Keratinocyte (primary cell): ENCODE measurements at regions not wholly inside any gene's neighbourhood (a gene's known extent, or its start where the extent isn't known, plus 50 kb on each side); places are given as distances from the start of the nearest gene placed in this dataset.

ENCODE experiments used
- DNase-seq: peaks from one replicate; pipeline ENCODE4 v3.0.0-alpha.2; 2011; ENCODE audit warnings: low read depth, missing footprints, low spot score
- FAIRE-seq: peaks from 2 replicates; lab custom pipeline; 2011; peaks lifted over from hg19 to GRCh38; lab: Jason Lieb, UNC
- H2AFZ ChIP-seq: 2 replicates; pipeline ENCODE4 v1.6.0; 2012; ENCODE audit warnings: low read length, control low read depth, inconsistent platforms; ENCODE audit not compliant: control insufficient read depth
- H3K27ac ChIP-seq: 2 replicates; pipeline ENCODE4 v1.5.1; 2011; ENCODE audit warnings: low read length; ENCODE audit not compliant: control insufficient read depth, insufficient read depth
- H3K27me3 ChIP-seq: 3 replicates; pipeline ENCODE4 v1.6.0; 2011; ENCODE audit warnings: low read length; ENCODE audit not compliant: control insufficient read depth, insufficient read depth; ENCODE audit errors: extremely low read depth
- H3K36me3 ChIP-seq, 2 experiments: 2 replicates in 1 of 2; 3 replicates in 1 of 2; pipeline ENCODE4 v1.5.1; 2011; ENCODE audit warnings: low read length in 2 of 2, mild to moderate bottlenecking in 1 of 2; ENCODE audit not compliant: control insufficient read depth in 2 of 2, insufficient read depth in 2 of 2; ENCODE audit errors: extremely low read depth in 1 of 2
- H3K4me1 ChIP-seq: 3 replicates; pipeline ENCODE4 v1.5.1; 2011; ENCODE audit warnings: low read length; ENCODE audit not compliant: control insufficient read depth, insufficient read depth; ENCODE audit errors: extremely low read depth
- H3K4me2 ChIP-seq: 3 replicates; pipeline ENCODE4 v1.6.0; 2011; ENCODE audit warnings: low read depth, low read length; ENCODE audit not compliant: control insufficient read depth, insufficient read depth; ENCODE audit errors: extremely low read depth
- H3K4me3 ChIP-seq, 3 experiments: fragments of 200-600 bp in 1 of 3; sonication (generic) in 1 of 3; 2 replicates in 2 of 3; 3 replicates in 1 of 3; pipeline ENCODE4 v1.5.1; 2011 to 2016; ENCODE audit warnings: low read length in 3 of 3, mild to moderate bottlenecking in 3 of 3, control low read depth in 2 of 3, inconsistent platforms in 1 of 3, low read depth in 1 of 3, mixed read lengths in 1 of 3, mixed run types in 1 of 3, moderate library complexity in 1 of 3; ENCODE audit not compliant: control insufficient read depth in 2 of 3, insufficient read depth in 2 of 3; ENCODE audit errors: extremely low read depth in 1 of 3
- H3K79me2 ChIP-seq: 2 replicates; pipeline ENCODE4 v1.6.0; 2012; ENCODE audit warnings: low read length; ENCODE audit not compliant: control insufficient read depth, insufficient read depth
- H3K9ac ChIP-seq: 3 replicates; pipeline ENCODE4 v1.6.0; 2011; ENCODE audit warnings: low read length; ENCODE audit not compliant: control insufficient read depth, insufficient read depth; ENCODE audit errors: extremely low read depth
- H3K9me1 ChIP-seq: 3 replicates; pipeline ENCODE4 v1.6.0; 2011; ENCODE audit warnings: low read length; ENCODE audit not compliant: control insufficient read depth, insufficient read depth; ENCODE audit errors: extremely low read depth
- H3K9me3 ChIP-seq: 2 replicates; pipeline ENCODE4 v1.5.1; 2012; ENCODE audit warnings: low read depth, low read length; ENCODE audit not compliant: control insufficient read depth
- H4K20me1 ChIP-seq: 3 replicates; pipeline ENCODE4 v1.6.0; 2011; ENCODE audit warnings: low read length; ENCODE audit not compliant: control insufficient read depth, insufficient read depth; ENCODE audit errors: extremely low read depth
- EZH2 ChIP-seq: IDR thresholded peaks from one replicate; pipeline ENCODE4 v1.6.1; 2012; ENCODE audit warnings: inconsistent platforms, mild to moderate bottlenecking, low read length, moderate library complexity
- dilution Hi-C: fragments of 300-500 bp; cut with MboI; formaldehyde crosslinking; loops from one replicate; pipeline ENCODE4 v1.7.0; 2020; ENCODE audit warnings: low sequenced_read_pairs; ENCODE audit not compliant: extremely low pct_ligation_motif_present
- TF ChIP-seq, protein P1 (sequence below), 3 experiments: IDR thresholded peaks in 1 of 3; conservative IDR thresholded peaks in 1 of 3; optimal IDR thresholded peaks in 1 of 3; 2 replicates in 2 of 3; 3 replicates in 1 of 3; pipeline versions ENCODE3 to v1.5.1; 2011; ENCODE audit warnings: low read length in 3 of 3, mild to moderate bottlenecking in 3 of 3, moderate library complexity in 2 of 3, control low read depth in 1 of 3, inconsistent platforms in 1 of 3; ENCODE audit not compliant: insufficient read depth in 2 of 3; ENCODE audit errors: extremely low read depth in 1 of 3

DNA sequence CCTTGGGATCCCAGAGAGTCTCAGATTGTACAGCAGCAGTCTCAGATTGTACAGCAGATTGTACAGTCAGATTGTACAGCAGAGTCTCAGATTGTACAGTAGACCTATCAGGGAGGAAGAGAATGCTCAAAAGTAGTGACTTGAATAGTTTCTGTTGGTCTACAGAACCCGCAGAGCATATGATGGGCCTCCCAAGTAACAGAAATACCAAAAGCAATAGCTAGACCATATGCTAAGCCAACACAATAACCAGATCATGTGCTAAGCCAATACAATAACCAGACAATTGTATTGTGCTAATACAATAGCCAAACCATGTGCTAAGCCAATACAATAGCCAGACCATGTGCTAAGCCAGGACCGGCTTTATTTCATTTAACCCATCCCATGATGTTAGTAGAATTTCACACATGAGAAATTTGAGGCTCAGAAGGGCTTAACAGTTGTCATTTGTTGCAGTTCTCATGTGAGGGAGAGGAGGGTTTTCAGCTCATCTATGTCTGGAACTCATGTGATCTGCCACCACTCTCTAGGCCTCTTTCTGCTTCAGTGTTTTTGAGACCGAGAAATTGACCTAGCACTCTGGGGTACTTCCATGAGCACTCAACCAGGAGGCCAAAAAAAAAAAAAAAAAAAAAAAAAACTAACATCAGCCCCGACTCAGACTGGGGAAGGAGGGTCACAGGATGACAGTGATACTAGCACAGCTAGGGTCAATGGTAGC, 144.0 kb downstream of the SOX9 start:
- Histone ChIP-seq H3K79me2 (no peaks in the 10 kb centered on the region), H4K20me1 (no peaks in the 10 kb centered on the region), H3K4me2 (no peak overlapping the region), H3K4me1 (peaks cover 8% of the 10 kb centered on the region), H2AFZ (no peak overlapping the region), H3K9ac (no peak overlapping the region), H3K27ac (no peak overlapping the region), H3K9me3 (no peaks in the 10 kb centered on the region), H3K27me3 (peaks cover 4% of the 10 kb centered on the region), H3K36me3 (no peaks in the 10 kb centered on the region), H3K9me1 (no peaks in the 10 kb centered on the region), H3K4me3 (no peak overlapping the region)
- no peak for TF ChIP-seq EZH2
- TF ChIP-seq, protein P1, sequence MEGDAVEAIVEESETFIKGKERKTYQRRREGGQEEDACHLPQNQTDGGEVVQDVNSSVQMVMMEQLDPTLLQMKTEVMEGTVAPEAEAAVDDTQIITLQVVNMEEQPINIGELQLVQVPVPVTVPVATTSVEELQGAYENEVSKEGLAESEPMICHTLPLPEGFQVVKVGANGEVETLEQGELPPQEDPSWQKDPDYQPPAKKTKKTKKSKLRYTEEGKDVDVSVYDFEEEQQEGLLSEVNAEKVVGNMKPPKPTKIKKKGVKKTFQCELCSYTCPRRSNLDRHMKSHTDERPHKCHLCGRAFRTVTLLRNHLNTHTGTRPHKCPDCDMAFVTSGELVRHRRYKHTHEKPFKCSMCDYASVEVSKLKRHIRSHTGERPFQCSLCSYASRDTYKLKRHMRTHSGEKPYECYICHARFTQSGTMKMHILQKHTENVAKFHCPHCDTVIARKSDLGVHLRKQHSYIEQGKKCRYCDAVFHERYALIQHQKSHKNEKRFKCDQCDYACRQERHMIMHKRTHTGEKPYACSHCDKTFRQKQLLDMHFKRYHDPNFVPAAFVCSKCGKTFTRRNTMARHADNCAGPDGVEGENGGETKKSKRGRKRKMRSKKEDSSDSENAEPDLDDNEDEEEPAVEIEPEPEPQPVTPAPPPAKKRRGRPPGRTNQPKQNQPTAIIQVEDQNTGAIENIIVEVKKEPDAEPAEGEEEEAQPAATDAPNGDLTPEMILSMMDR (optimal IDR thresholded peaks at IDR 0.05 in 1 of 3, IDR thresholded peaks at IDR 0.05 in 1 of 3, conservative IDR thresholded peaks at IDR 0.05 in 1 of 3; ENCODE audit: extremely low read depth in 1 of 3, insufficient read depth in 2 of 3, low read length in 3 of 3): no peak
- dilution Hi-C loops: no loop called here
- DNase-seq (no peak), FAIRE-seq (peak; percentile 29)

DNA sequence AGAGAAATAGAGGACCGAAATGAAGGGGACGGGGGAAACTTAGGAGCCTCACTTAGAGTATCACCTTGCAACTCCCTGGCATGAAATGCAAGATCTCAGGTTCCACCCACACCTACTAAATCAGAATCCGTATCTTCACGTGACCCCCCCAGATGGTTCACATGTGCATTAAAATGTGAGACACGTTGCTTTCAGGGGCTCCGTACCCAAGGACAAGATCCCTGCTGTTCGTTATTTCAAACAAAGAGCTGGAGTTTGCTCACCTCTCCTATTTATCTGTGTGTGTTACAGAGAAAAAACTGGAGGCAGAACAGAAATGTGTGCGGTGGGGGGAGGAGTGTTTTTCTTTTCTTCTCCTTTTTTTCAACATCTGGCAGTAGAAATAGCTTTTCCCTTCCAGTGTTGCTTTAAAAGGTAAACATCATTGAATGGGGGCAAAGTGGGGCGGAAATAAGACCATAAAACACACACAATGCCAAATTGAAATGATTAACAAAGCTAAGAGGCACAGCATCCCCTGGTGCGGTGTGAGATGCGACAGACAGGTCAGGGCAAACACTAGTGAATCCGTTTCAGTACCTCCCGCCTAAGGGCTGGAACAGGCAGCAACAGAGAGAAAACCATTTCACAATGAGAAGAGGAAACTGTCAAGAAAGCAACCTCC, 145.4 kb downstream of the SOX9 start:
- Histone ChIP-seq H3K27me3 (peaks cover 4% of the 10 kb centered on the region), H3K9me1 (no peaks in the 10 kb centered on the region), H2AFZ (no peak overlapping the region), H3K27ac (no peak overlapping the region), H3K79me2 (no peaks in the 10 kb centered on the region), H3K4me2 (peak overlapping the region; percentile 35), H3K9me3 (no peaks in the 10 kb centered on the region), H3K4me1 (peaks cover 15% of the 10 kb centered on the region), H3K36me3 (no peaks in the 10 kb centered on the region), H3K4me3 (no peak overlapping the region), H4K20me1 (no peaks in the 10 kb centered on the region), H3K9ac (no peak overlapping the region)
- dilution Hi-C loops: no loop called here
- FAIRE-seq (peak; percentile 80), DNase-seq (no peak)
- no peak for TF ChIP-seq EZH2
- TF ChIP-seq, protein P1 (optimal IDR thresholded peaks at IDR 0.05 in 1 of 3, IDR thresholded peaks at IDR 0.05 in 1 of 3, conservative IDR thresholded peaks at IDR 0.05 in 1 of 3; ENCODE audit: extremely low read depth in 1 of 3, insufficient read depth in 2 of 3, low read length in 3 of 3): peak in 1 of 3 experiments; percentile 10
